Inflammatory macrophage treated with lipopolysaccharide for 4 hours (primary cell): ENCODE measurements at regions not wholly inside any gene's neighbourhood (a gene's known extent, or its start where the extent isn't known, plus 50 kb on each side); places are given as distances from the start of the nearest gene placed in this dataset.

ENCODE experiments used
- DNase-seq: peaks from one replicate; pipeline ENCODE4 v3.0.0-alpha.2; 2020

- no peak for DNase-seq
Measured at GRCh38 chr2:118696786-118697465, 150.5 kb downstream of the EN1 start.

GRCh38 chr2:118693287-118693822, 154.1 kb downstream of the EN1 start:
- no peak for DNase-seq

- DNase-seq, result no peak
Measured at GRCh38 chr2:118689874-118690273, 157.6 kb downstream of the EN1 start.

- DNase-seq, result no peak
Measured at GRCh38 chr2:118689456-118689855, 158.0 kb downstream of the EN1 start.

GRCh38 chr2:118689033-118689432, 158.4 kb downstream of the EN1 start:
- DNase-seq, result no peak

GRCh38 chr2:118687698-118688097, 159.8 kb downstream of the EN1 start:
- DNase-seq, result no peak

GRCh38 chr2:118687192-118687591, 160.3 kb downstream of the EN1 start:
- DNase-seq, result no peak

GRCh38 chr2:118686346-118686745, 161.1 kb downstream of the EN1 start:
- no peak for DNase-seq

- DNase-seq, result no peak
Measured at GRCh38 chr2:118683460-118683859, 164.0 kb downstream of the EN1 start.

- no peak for DNase-seq
Measured at GRCh38 chr2:118678985-118679384, 168.5 kb downstream of the EN1 start.

- DNase-seq, result no peak
Measured at GRCh38 chr2:118677546-118677945, 169.9 kb downstream of the EN1 start.

GRCh38 chr2:118675531-118675930, 171.9 kb downstream of the EN1 start:
- DNase-seq, result no peak

- no peak for DNase-seq
Measured at GRCh38 chr2:118672571-118673158, 174.8 kb downstream of the EN1 start.

- DNase-seq, result no peak
Measured at GRCh38 chr2:118671701-118672454, 175.6 kb downstream of the EN1 start.

GRCh38 chr2:118670838-118671237, 176.6 kb downstream of the EN1 start:
- DNase-seq, result no peak

- no peak for DNase-seq
Measured at GRCh38 chr2:118670276-118670675, 177.2 kb downstream of the EN1 start.

- no peak for DNase-seq
Measured at GRCh38 chr2:118669654-118670053, 177.8 kb downstream of the EN1 start.

GRCh38 chr2:118668431-118669424, 178.7 kb downstream of the EN1 start:
- no peak for DNase-seq

- no peak for DNase-seq
Measured at GRCh38 chr2:118667964-118668363, 179.5 kb downstream of the EN1 start.

GRCh38 chr2:118667348-118667747, 180.1 kb downstream of the EN1 start:
- no peak for DNase-seq

- no peak for DNase-seq
Measured at GRCh38 chr2:118665784-118666529, 181.5 kb downstream of the EN1 start.

GRCh38 chr2:118661179-118661578, 186.3 kb downstream of the EN1 start:
- DNase-seq, result no peak
